Vagina (tissue), 2 donors: ENCODE measurements at regions not wholly inside any gene's neighbourhood (a gene's known extent, or its start where the extent isn't known, plus 50 kb on each side); places are given as distances from the start of the nearest gene placed in this dataset.

Experiments
- POLR2A ChIP-seq, 2 donors: fragments of 450-650 bp; IDR thresholded peaks; one replicate each; pipeline ENCODE4 v1.6.1; 2017; ENCODE audit warnings: antibody characterized with exemption in 2 of 2, mild to moderate bottlenecking in 2 of 2, moderate library complexity in 2 of 2
- POLR2AphosphoS5 ChIP-seq, 2 donors: sonication (generic); formaldehyde crosslinking; IDR thresholded peaks; one replicate each; pipeline ENCODE4 v1.9.0; 2017; ENCODE audit warnings: antibody characterized with exemption in 2 of 2, mild to moderate bottlenecking in 2 of 2, low read depth in 1 of 2; ENCODE audit not compliant: insufficient read depth in 1 of 2
- TF ChIP-seq, protein P1 (sequence below), 3 experiments: fragments of 450-650 bp in 2 of 3; fragments of 200-600 bp in 1 of 3; sonication (generic) in 1 of 3; IDR thresholded peaks; one replicate each; pipeline ENCODE4 v1.5.1; 2017 to 2019; ENCODE audit warnings: antibody characterized with exemption in 3 of 3, mild to moderate bottlenecking in 2 of 3, moderate library complexity in 2 of 3

GRCh38 chr10:131742500-131742951 lies 158.3 kb upstream of the PPP2R2D start:
- TF ChIP-seq POLR2A (IDR thresholded peaks at IDR 0.05), result no peak
- TF ChIP-seq, protein P1, sequence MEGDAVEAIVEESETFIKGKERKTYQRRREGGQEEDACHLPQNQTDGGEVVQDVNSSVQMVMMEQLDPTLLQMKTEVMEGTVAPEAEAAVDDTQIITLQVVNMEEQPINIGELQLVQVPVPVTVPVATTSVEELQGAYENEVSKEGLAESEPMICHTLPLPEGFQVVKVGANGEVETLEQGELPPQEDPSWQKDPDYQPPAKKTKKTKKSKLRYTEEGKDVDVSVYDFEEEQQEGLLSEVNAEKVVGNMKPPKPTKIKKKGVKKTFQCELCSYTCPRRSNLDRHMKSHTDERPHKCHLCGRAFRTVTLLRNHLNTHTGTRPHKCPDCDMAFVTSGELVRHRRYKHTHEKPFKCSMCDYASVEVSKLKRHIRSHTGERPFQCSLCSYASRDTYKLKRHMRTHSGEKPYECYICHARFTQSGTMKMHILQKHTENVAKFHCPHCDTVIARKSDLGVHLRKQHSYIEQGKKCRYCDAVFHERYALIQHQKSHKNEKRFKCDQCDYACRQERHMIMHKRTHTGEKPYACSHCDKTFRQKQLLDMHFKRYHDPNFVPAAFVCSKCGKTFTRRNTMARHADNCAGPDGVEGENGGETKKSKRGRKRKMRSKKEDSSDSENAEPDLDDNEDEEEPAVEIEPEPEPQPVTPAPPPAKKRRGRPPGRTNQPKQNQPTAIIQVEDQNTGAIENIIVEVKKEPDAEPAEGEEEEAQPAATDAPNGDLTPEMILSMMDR (IDR thresholded peaks at IDR 0.05), result no peak
- TF ChIP-seq POLR2AphosphoS5 (IDR thresholded peaks at IDR 0.05; ENCODE audit: insufficient read depth in 1 of 2, low read depth in 1 of 2), result no peak
